HL-60 (cell line): ENCODE measurements at regions not wholly inside any gene's neighbourhood (a gene's known extent, or its start where the extent isn't known, plus 50 kb on each side); places are given as distances from the start of the nearest gene placed in this dataset.

ENCODE experiments used
- DNase-seq, 2 experiments: peaks; one replicate each; pipeline ENCODE4 v3.0.0-alpha.2; 2010 to 2020; ENCODE audit warnings: low read depth in 1 of 2, low spot score in 1 of 2
- H3K27ac ChIP-seq: fragments of 250-450 bp; sonication (Bioruptor Pico); replicated peaks from 2 replicates; pipeline ENCODE4 v1.5.1; 2020; ENCODE audit warnings: mild to moderate bottlenecking, moderate library complexity
- H3K27me3 ChIP-seq: fragments of 250-450 bp; sonication (Bioruptor Pico); 2 replicates; pipeline ENCODE4 v1.5.1; 2021; ENCODE audit warnings: mild to moderate bottlenecking, moderate library complexity; ENCODE audit not compliant: insufficient read depth, poor library complexity, severe bottlenecking
- H3K4me3 ChIP-seq: replicated peaks from 2 replicates; pipeline ENCODE4 v1.5.1; 2011; ENCODE audit warnings: mild to moderate bottlenecking, control low read depth, low read length; ENCODE audit not compliant: insufficient read depth
- CTCF ChIP-seq: IDR thresholded peaks from one replicate; pipeline ENCODE4 v1.5.1; 2011; ENCODE audit warnings: low read length, control low read depth, inconsistent platforms; ENCODE audit not compliant: insufficient read depth
- GABPA ChIP-seq: IDR thresholded peaks from 2 replicates; pipeline ENCODE4 v1.6.1; 2012; ENCODE audit warnings: low read depth
- POLR2AphosphoS5 ChIP-seq: IDR thresholded peaks from 2 replicates; pipeline ENCODE4 v1.6.1; 2012; ENCODE audit warnings: low read depth
- REST ChIP-seq: IDR thresholded peaks from 2 replicates; pipeline ENCODE4 v1.6.1; 2012; ENCODE audit warnings: low read depth; ENCODE audit not compliant: insufficient replicate concordance
- SPI1 ChIP-seq: IDR thresholded peaks from 2 replicates; pipeline ENCODE4 v1.6.1; 2012; ENCODE audit warnings: low read depth, mild to moderate bottlenecking, borderline replicate concordance

GRCh38 chr10:83448013-83448412 lies 691.3 kb upstream of the GHITM start:
- no peak for DNase-seq
- TF ChIP-seq POLR2AphosphoS5 (no peak), REST (no peak), CTCF (no peak), GABPA (no peak)
- H3K27me3 ChIP-seq: no peaks in the 10 kb centered on the region
- H3K4me3 ChIP-seq: no peak overlapping the region
- H3K27ac ChIP-seq: no peak overlapping the region

GRCh38 chr10:83458611-83459010 lies 680.7 kb upstream of the GHITM start:
- Histone ChIP-seq H3K27me3 (no peaks in the 10 kb centered on the region), H3K27ac (no peak overlapping the region), H3K4me3 (no peak overlapping the region)
- no peak for TF ChIP-seq SPI1
- no peak for TF ChIP-seq GABPA
- no peak for TF ChIP-seq CTCF
- TF ChIP-seq REST: no peak
- TF ChIP-seq POLR2AphosphoS5: no peak
- DNase-seq: no peak

GRCh38 chr10:83459124-83459523 lies 680.2 kb upstream of the GHITM start:
- Histone ChIP-seq H3K27me3 (no peaks in the 10 kb centered on the region), H3K27ac (no peak overlapping the region), H3K4me3 (no peak overlapping the region)
- TF ChIP-seq POLR2AphosphoS5 (no peak), GABPA (no peak), SPI1 (no peak), CTCF (no peak)
- DNase-seq: no peak

GRCh38 chr10:83469728-83470331 lies 669.5 kb upstream of the GHITM start:
- H3K27me3 ChIP-seq: no peaks in the 10 kb centered on the region
- no peak overlapping the region for H3K27ac ChIP-seq
- H3K4me3 ChIP-seq: no peak overlapping the region

More at GRCh38 chr10:83469728-83470331, 669.5 kb upstream of the GHITM start:
- DNase-seq: no peak
- no peak for TF ChIP-seq GABPA
- TF ChIP-seq SPI1: no peak
- TF ChIP-seq CTCF: no peak
- no peak for TF ChIP-seq POLR2AphosphoS5
- no peak for TF ChIP-seq REST
